ENCODE measurements at regions not wholly inside any gene's neighbourhood (a gene's known extent, or its start where the extent isn't known, plus 50 kb on each side); places are given as distances from the start of the nearest gene placed in this dataset.

GRCh38 chr5:74094782-74095108 lies 468.7 kb downstream of the ARHGEF28 start:
- Histone ChIP-seq H3K27me3 (ENCODE audit: control insufficient read depth, insufficient read depth, low read length) (no peaks in the 10 kb centered on the region), H3K4me3 (ENCODE audit: low read length) (no peak overlapping the region), H3K4me1 (ENCODE audit: control insufficient read depth, insufficient read depth, low read length) (no peaks in the 10 kb centered on the region), H3K36me3 (ENCODE audit: control insufficient read depth, insufficient read depth, low read length) (no peaks in the 10 kb centered on the region), H3K9ac (ENCODE audit: low read length) (no peak overlapping the region), H3K27ac (ENCODE audit: low read depth, low read length) (no peak overlapping the region)

GRCh38 chr5:74094096-74094781 lies 468.2 kb downstream of the ARHGEF28 start:
- no peaks in the 10 kb centered on the region for H3K36me3 ChIP-seq (ENCODE audit: control insufficient read depth, insufficient read depth, low read length)
- H3K27ac ChIP-seq (ENCODE audit: low read depth, low read length) = no peak overlapping the region
- H3K9ac ChIP-seq (ENCODE audit: low read length) = no peak overlapping the region
- no peaks in the 10 kb centered on the region for H3K4me1 ChIP-seq (ENCODE audit: control insufficient read depth, insufficient read depth, low read length)
- H3K27me3 ChIP-seq (ENCODE audit: control insufficient read depth, insufficient read depth, low read length) = no peaks in the 10 kb centered on the region
- no peak overlapping the region for H3K4me3 ChIP-seq (ENCODE audit: low read length)

GRCh38 chr5:74093561-74093960 lies 467.6 kb downstream of the ARHGEF28 start:
- Histone ChIP-seq H3K27ac (ENCODE audit: low read depth, low read length) (no peak overlapping the region), H3K9ac (ENCODE audit: low read length) (no peak overlapping the region), H3K27me3 (ENCODE audit: control insufficient read depth, insufficient read depth, low read length) (no peaks in the 10 kb centered on the region), H3K4me1 (ENCODE audit: control insufficient read depth, insufficient read depth, low read length) (no peaks in the 10 kb centered on the region), H3K36me3 (ENCODE audit: control insufficient read depth, insufficient read depth, low read length) (no peaks in the 10 kb centered on the region), H3K4me3 (ENCODE audit: low read length) (no peak overlapping the region)

- no peaks in the 10 kb centered on the region for H3K27me3 ChIP-seq (ENCODE audit: control insufficient read depth, insufficient read depth, low read length)
- no peak overlapping the region for H3K27ac ChIP-seq (ENCODE audit: low read depth, low read length)
- no peaks in the 10 kb centered on the region for H3K4me1 ChIP-seq (ENCODE audit: control insufficient read depth, insufficient read depth, low read length)
- no peak overlapping the region for H3K9ac ChIP-seq (ENCODE audit: low read length)
- no peaks in the 10 kb centered on the region for H3K36me3 ChIP-seq (ENCODE audit: control insufficient read depth, insufficient read depth, low read length)
- no peak overlapping the region for H3K4me3 ChIP-seq (ENCODE audit: low read length)
Observed at GRCh38 chr5:74092766-74093165, 466.8 kb downstream of the ARHGEF28 start.

GRCh38 chr5:74085782-74086181 lies 459.8 kb downstream of the ARHGEF28 start:
- H3K4me3 ChIP-seq (ENCODE audit: low read length) = no peak overlapping the region
- H3K27ac ChIP-seq (ENCODE audit: low read depth, low read length) = no peak overlapping the region
- no peak overlapping the region for H3K9ac ChIP-seq (ENCODE audit: low read length)
- no peaks in the 10 kb centered on the region for H3K27me3 ChIP-seq (ENCODE audit: control insufficient read depth, insufficient read depth, low read length)
- peaks cover 12% of the 10 kb centered on the region for H3K4me1 ChIP-seq (ENCODE audit: control insufficient read depth, insufficient read depth, low read length)
- no peaks in the 10 kb centered on the region for H3K36me3 ChIP-seq (ENCODE audit: control insufficient read depth, insufficient read depth, low read length)

- no peak overlapping the region for H3K9ac ChIP-seq (ENCODE audit: low read length)
- peaks cover 12% of the 10 kb centered on the region for H3K4me1 ChIP-seq (ENCODE audit: control insufficient read depth, insufficient read depth, low read length)
- no peak overlapping the region for H3K27ac ChIP-seq (ENCODE audit: low read depth, low read length)
- H3K27me3 ChIP-seq (ENCODE audit: control insufficient read depth, insufficient read depth, low read length) = no peaks in the 10 kb centered on the region
- no peaks in the 10 kb centered on the region for H3K36me3 ChIP-seq (ENCODE audit: control insufficient read depth, insufficient read depth, low read length)
- no peak overlapping the region for H3K4me3 ChIP-seq (ENCODE audit: low read length)
Observed at GRCh38 chr5:74085186-74085585, 459.2 kb downstream of the ARHGEF28 start.

- no peak overlapping the region for H3K4me3 ChIP-seq (ENCODE audit: low read length)
- H3K27ac ChIP-seq (ENCODE audit: low read depth, low read length) = no peak overlapping the region
- peaks cover 12% of the 10 kb centered on the region for H3K4me1 ChIP-seq (ENCODE audit: control insufficient read depth, insufficient read depth, low read length)
- no peaks in the 10 kb centered on the region for H3K27me3 ChIP-seq (ENCODE audit: control insufficient read depth, insufficient read depth, low read length)
- no peaks in the 10 kb centered on the region for H3K36me3 ChIP-seq (ENCODE audit: control insufficient read depth, insufficient read depth, low read length)
- no peak overlapping the region for H3K9ac ChIP-seq (ENCODE audit: low read length)
Observed at GRCh38 chr5:74083096-74083791, 457.2 kb downstream of the ARHGEF28 start.

- Histone ChIP-seq H3K4me3 (ENCODE audit: low read length) (no peak overlapping the region), H3K27ac (ENCODE audit: low read depth, low read length) (no peak overlapping the region), H3K9ac (ENCODE audit: low read length) (no peak overlapping the region), H3K4me1 (ENCODE audit: control insufficient read depth, insufficient read depth, low read length) (peaks cover 12% of the 10 kb centered on the region), H3K36me3 (ENCODE audit: control insufficient read depth, insufficient read depth, low read length) (no peaks in the 10 kb centered on the region), H3K27me3 (ENCODE audit: control insufficient read depth, insufficient read depth, low read length) (no peaks in the 10 kb centered on the region)
Observed at GRCh38 chr5:74082512-74083055, 456.6 kb downstream of the ARHGEF28 start.

- no peaks in the 10 kb centered on the region for H3K36me3 ChIP-seq (ENCODE audit: control insufficient read depth, insufficient read depth, low read length)
- no peak overlapping the region for H3K4me3 ChIP-seq (ENCODE audit: low read length)
- H3K27ac ChIP-seq (ENCODE audit: low read depth, low read length) = no peak overlapping the region
- H3K9ac ChIP-seq (ENCODE audit: low read length) = no peak overlapping the region
- no peaks in the 10 kb centered on the region for H3K27me3 ChIP-seq (ENCODE audit: control insufficient read depth, insufficient read depth, low read length)
- H3K4me1 ChIP-seq (ENCODE audit: control insufficient read depth, insufficient read depth, low read length) = peaks cover 12% of the 10 kb centered on the region
Observed at GRCh38 chr5:74081126-74081525, 455.1 kb downstream of the ARHGEF28 start.

GRCh38 chr5:74079971-74080556 lies 454.1 kb downstream of the ARHGEF28 start:
- Histone ChIP-seq H3K36me3 (ENCODE audit: control insufficient read depth, insufficient read depth, low read length) (no peaks in the 10 kb centered on the region), H3K27ac (ENCODE audit: low read depth, low read length) (no peak overlapping the region), H3K9ac (ENCODE audit: low read length) (no peak overlapping the region), H3K4me3 (ENCODE audit: low read length) (no peak overlapping the region), H3K27me3 (ENCODE audit: control insufficient read depth, insufficient read depth, low read length) (no peaks in the 10 kb centered on the region), H3K4me1 (ENCODE audit: control insufficient read depth, insufficient read depth, low read length) (peaks cover 12% of the 10 kb centered on the region)

- H3K9ac ChIP-seq (ENCODE audit: low read length) = no peak overlapping the region
- no peaks in the 10 kb centered on the region for H3K4me1 ChIP-seq (ENCODE audit: control insufficient read depth, insufficient read depth, low read length)
- H3K4me3 ChIP-seq (ENCODE audit: low read length) = no peak overlapping the region
- no peak overlapping the region for H3K27ac ChIP-seq (ENCODE audit: low read depth, low read length)
- no peaks in the 10 kb centered on the region for H3K36me3 ChIP-seq (ENCODE audit: control insufficient read depth, insufficient read depth, low read length)
- no peaks in the 10 kb centered on the region for H3K27me3 ChIP-seq (ENCODE audit: control insufficient read depth, insufficient read depth, low read length)
Observed at GRCh38 chr5:74075501-74076484, 449.8 kb downstream of the ARHGEF28 start.

- no peak overlapping the region for H3K9ac ChIP-seq (ENCODE audit: low read length)
- H3K27ac ChIP-seq (ENCODE audit: low read depth, low read length) = no peak overlapping the region
- H3K36me3 ChIP-seq (ENCODE audit: control insufficient read depth, insufficient read depth, low read length) = no peaks in the 10 kb centered on the region
- no peak overlapping the region for H3K4me3 ChIP-seq (ENCODE audit: low read length)
- H3K27me3 ChIP-seq (ENCODE audit: control insufficient read depth, insufficient read depth, low read length) = no peaks in the 10 kb centered on the region
- no peaks in the 10 kb centered on the region for H3K4me1 ChIP-seq (ENCODE audit: control insufficient read depth, insufficient read depth, low read length)
Observed at GRCh38 chr5:74074111-74074510, 448.1 kb downstream of the ARHGEF28 start.

Data from rectal smooth muscle tissue (tissue), 1 donor.